ENCODE measurements at regions not wholly inside any gene's neighbourhood (a gene's known extent, or its start where the extent isn't known, plus 50 kb on each side); places are given as distances from the start of the nearest gene placed in this dataset.

DNA sequence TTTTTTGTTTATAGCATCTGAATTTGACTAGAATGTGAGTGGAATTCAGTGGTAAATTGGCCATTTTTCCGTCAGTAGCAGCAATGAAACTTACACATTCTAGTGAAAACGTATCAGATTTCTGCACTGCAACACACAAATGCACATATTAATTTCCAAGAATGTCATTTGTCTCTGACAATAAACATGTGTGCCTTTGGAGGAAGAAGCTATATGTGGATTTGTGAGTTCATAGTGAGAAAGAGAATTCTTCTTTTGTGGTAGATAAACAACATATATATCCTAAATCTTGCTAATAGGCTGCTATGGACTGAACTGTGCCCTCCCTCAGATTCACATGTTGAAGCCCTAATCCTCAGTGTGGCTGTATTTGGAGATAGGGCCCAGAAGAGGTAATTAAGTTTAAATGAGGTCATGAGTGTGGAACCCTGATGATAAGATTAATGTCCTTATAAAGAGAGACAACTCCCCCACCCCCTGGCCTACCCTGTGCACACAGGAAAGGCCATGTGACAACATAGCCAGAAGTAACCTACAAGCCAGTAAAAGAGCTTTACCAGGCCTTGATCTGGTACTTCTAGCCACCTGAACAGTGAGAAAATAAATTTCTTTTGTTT is 200.2 kb upstream of the EYA4 start:
- TF ChIP-seq, protein P1, sequence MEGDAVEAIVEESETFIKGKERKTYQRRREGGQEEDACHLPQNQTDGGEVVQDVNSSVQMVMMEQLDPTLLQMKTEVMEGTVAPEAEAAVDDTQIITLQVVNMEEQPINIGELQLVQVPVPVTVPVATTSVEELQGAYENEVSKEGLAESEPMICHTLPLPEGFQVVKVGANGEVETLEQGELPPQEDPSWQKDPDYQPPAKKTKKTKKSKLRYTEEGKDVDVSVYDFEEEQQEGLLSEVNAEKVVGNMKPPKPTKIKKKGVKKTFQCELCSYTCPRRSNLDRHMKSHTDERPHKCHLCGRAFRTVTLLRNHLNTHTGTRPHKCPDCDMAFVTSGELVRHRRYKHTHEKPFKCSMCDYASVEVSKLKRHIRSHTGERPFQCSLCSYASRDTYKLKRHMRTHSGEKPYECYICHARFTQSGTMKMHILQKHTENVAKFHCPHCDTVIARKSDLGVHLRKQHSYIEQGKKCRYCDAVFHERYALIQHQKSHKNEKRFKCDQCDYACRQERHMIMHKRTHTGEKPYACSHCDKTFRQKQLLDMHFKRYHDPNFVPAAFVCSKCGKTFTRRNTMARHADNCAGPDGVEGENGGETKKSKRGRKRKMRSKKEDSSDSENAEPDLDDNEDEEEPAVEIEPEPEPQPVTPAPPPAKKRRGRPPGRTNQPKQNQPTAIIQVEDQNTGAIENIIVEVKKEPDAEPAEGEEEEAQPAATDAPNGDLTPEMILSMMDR (conservative IDR thresholded peaks at IDR 0.05; ENCODE audit: low read depth, low read length) = no peak
- TF ChIP-seq EZH2 (IDR thresholded peaks at IDR 0.05; ENCODE audit: low read length, unreplicated experiment) (no peak), EZH2phosphoT487 (IDR thresholded peaks at IDR 0.05; ENCODE audit: borderline replicate concordance, low read length) (no peak)
